ENCODE measurements at regions not wholly inside any gene's neighbourhood (a gene's known extent, or its start where the extent isn't known, plus 50 kb on each side); places are given as distances from the start of the nearest gene placed in this dataset.
A peak's percentile ranks its signal among the peaks of the same experiment; 100 is the strongest.

DNA sequence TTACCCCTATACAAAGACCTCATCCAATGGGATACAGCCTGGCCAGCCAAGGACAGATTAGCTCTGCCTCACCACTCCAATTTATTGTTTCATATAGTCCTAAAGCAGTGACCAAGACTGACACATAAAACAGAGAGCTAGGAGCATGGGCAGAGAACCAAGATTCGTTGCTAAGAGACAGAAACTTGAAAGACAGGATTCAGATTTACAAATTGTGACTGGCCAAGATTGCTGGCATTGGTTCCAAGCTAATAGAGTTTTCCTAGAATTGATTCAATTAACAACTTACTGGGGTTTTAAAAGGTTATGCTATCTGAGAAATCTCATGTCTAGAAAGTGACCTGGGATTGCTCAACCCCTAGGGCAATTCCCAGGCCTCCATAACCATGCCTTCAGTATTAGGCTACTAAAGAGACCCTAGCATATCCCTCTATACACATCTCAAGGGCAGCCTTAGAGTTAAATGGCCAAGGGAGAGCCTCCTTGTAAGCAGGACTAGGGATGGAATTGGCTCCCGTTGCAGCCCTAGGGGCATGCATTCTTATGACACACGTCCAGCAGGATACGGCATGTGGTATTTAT, 75.6 kb downstream of the ICOS start:
- DNase-seq (ENCODE audit: low read depth) = no peak

GRCh38 chr2:204015118-204015843, 78.7 kb downstream of the ICOS start:
- no peak for DNase-seq (ENCODE audit: low read depth)

DNA sequence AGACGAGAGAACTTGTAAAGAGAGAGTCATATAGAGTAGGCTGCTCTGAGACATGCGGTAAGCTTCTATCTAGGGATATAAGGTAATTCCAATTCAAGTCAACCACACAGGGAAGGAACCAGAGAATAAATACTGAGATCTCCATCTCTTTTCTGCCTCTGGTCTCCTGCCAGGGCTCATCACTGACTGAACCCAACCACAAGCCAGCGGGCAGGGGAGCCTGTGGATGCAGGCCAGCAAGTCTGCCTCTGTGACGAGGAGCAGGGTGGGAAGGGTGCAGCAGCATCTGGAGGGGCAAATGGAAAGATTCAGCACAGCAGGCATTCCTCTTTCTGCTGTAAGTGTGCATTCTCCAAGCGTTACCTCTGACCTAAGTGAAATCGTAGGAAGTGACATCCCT, 82.2 kb downstream of the ICOS start:
- DNase-seq (ENCODE audit: low read depth) = no peak

DNA sequence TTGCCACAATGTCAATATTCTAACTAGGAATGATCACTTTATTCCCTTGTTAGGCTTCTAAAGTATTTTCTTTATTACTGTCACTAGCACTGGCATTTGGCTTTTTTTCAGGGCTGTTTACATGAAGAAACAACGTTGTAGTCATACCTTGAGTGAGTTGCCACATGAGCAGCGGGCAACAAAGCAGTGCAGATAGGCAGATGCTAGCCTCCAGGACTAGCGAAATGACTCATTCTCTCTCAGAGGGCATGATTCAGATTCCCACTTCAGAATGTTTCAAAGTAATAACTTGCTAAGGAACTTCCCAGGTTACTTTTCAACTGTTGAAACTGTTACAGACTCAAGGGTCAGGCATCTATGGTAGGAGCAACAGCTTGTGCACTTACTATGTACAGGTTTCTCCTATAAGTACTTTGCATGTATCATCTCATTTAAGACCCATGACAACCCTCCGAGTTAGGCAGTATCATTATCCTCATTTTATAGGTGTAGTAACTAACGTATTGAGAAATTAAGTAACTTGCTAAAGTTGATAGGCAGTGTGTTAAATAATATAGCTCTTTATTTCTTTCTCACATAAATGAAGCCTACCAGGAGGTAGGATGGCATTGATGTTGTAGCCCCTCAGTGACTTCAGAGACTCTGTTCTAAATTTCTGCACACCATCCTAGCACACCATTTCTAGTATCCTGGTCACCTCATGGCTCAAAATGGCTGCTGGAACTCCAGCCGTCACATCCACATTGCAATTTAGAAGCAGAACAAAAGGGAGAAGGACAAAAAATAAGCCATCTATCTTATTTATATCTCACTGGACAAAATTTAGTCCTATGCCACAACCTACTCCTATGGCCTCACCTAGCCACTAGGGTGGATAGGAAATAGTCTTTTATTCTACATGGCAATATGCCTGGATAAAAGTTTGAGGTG, 83.3 kb downstream of the ICOS start:
- peak; percentile 56 for DNase-seq (ENCODE audit: low read depth)

DNA sequence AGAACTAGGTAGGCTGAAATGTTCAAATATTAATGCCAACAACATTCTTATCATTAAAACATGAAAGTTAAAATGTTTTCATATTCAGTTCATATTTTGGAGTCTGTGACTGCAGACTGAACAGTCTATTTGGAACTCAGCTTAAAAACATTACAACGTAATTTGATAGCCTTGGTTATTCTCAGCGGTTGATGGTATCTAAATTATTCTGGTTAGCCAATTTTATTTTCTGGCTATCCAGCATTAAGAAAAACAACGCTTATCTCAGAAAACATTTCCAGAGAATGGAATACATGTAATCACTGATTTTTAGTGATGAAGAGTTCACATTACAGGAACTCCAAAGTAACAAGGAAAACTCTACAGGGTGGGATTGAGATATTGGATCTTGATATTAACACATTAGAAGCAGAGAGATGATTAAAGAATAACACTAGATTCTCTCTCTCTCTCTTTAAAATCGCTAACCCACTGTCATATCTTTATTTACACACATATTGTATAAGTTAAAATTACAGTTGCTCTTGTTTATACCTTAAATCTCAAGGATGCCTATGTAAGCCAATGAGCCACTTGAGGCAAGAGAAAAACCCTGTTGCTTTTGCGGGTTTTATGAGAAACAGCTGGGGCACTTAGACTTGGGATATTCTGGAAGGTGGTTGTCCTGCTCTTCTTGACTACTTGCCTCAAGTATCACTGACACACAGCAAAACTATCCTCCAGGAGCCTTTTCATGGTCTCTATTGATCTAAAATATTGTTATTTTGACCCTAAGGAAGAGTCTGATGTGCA, 84.9 kb downstream of the ICOS start:
- no peak for DNase-seq (ENCODE audit: low read depth)

- no peak for DNase-seq (ENCODE audit: low read depth)
Observed at GRCh38 chr2:204022550-204022949, 86.0 kb downstream of the ICOS start.

DNA sequence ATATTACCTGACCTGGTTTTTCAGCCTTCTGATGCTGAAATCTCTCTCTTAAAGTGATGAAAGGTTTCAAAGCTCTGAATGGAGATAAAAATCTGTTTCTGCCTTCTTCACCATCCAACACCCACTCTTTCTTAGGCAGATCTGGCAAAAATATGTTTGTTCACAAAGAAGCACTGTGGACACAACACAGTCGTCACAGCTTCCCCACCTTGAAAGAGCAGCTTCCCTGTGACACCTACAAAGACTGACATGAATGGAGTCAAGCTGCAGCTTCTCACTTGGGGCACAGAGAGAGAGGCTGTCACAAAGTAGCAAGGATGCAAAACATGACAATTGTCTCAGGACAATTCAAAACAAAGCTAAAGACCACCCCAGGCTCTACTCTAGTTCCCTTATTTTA, 86.5 kb downstream of the ICOS start:
- DNase-seq (ENCODE audit: low read depth) = no peak

DNA sequence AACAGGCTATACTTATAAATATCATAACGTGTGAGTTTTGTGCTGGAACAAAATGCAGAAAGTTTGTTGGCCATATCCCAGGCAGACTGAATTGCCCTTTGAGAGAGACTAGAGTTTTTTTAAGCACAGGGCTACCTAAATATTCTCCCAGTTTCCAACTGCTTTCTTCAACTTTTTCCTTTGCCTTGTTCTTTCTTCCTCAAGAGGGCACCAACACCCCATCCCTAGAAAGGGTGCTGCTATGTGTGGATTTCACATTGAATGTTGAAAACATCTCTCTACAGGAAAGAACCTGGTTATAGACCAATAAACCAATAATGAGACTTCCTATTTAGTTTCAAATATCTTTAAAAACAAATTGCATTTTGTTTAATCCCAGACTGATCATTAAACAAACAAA, 87.9 kb downstream of the ICOS start:
- no peak for DNase-seq (ENCODE audit: low read depth)

GRCh38 chr2:204024906-204025475, 88.4 kb downstream of the ICOS start:
- no peak for DNase-seq (ENCODE audit: low read depth)

DNA sequence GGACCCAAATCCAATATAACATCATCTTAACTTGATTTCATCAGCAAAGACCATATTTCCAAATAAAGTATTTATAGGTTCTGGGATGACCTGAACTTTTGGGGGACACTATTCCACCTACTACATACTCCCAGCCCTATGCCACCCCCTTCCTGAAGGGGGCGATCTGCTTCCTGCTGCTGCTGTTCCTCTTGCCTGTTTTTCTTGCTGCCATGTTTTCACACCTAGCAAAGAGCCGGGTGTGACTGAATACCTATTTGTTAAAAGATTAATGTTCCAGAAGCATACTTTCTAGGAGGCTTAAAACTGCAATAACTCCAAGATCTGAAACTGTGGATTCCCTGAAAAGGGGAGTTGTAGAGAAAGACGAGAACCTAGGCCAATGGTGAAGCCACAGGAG, 89.7 kb downstream of the ICOS start:
- DNase-seq (ENCODE audit: low read depth) = no peak

DNA sequence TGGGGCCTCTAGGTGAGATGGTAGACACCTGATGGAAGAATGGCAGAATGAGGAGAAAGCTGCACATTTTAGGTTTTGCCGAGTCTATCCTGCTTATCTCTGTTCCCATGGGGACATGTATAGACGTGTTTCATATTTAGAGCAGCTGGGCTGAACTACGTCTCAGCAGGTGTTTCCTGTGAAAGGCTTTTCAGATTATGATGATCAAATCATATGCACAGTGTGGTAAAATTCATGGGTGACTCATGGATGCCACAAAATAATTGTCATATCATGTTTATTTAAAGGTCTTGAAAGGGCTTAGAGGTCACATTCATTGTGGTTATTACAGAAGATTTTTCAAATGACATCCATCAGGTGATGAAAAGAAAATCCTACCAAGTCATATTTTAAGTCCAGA, 90.5 kb downstream of the ICOS start:
- peak; percentile 44 for DNase-seq (ENCODE audit: low read depth)

DNA sequence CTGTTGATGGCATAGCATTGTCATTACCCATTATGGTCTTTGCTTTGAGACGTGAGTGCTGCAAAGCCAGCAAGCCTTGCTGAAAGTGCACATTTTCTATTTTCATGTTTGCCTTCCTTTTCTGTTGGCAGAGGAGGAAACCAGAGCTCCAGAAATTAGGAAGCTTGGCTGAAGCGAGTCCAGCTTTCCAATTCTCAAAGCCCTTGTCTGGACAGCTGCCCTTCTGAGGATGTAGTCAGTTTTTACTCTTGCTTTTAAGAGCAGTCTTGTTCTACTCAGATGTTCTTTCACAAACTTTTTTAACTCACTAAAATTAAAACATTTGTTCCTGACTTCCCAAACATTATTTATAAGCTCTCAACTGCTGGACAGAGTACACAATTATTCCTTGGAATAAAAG, 93.8 kb downstream of the ICOS start:
- no peak for DNase-seq (ENCODE audit: low read depth)

DNA sequence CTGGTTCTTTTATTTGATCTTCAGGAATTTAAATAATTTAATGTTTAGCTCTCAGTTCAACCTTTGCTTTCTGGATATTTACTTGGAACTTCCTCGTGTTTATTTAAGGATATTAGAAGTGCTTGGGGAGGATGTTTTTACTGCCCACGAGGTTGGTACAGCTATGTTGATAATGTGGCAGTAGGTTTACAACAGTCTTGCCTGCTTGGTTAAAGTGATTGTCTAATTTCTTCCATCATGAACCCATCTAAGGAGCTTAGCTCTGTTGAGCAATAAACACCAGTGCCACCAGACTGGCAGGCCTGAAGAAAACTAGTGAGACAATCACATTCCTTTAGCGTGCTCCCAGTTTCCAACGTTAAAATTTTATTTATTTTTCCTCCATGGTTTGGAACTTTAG, 94.5 kb downstream of the ICOS start:
- no peak for DNase-seq (ENCODE audit: low read depth)

DNA sequence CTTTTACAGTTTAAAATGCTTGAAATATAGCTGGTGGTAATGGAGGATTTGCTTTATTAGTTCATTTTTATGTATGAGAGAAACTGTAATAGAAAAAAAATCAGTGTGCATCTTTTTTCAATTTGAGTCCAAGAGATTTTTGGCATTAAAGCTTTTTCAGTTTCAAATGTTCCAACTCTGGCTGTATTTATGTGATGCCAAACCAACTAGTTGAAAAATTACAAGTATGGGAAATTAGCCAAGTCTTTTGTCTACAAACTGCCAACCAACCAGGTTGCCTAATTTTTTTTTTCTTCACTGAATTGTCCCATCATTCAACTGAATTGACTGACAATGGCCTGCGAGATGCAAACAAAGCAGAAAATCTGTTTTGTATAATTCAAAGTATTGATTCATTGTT, 95.7 kb downstream of the ICOS start:
- no peak for DNase-seq (ENCODE audit: low read depth)

DNA sequence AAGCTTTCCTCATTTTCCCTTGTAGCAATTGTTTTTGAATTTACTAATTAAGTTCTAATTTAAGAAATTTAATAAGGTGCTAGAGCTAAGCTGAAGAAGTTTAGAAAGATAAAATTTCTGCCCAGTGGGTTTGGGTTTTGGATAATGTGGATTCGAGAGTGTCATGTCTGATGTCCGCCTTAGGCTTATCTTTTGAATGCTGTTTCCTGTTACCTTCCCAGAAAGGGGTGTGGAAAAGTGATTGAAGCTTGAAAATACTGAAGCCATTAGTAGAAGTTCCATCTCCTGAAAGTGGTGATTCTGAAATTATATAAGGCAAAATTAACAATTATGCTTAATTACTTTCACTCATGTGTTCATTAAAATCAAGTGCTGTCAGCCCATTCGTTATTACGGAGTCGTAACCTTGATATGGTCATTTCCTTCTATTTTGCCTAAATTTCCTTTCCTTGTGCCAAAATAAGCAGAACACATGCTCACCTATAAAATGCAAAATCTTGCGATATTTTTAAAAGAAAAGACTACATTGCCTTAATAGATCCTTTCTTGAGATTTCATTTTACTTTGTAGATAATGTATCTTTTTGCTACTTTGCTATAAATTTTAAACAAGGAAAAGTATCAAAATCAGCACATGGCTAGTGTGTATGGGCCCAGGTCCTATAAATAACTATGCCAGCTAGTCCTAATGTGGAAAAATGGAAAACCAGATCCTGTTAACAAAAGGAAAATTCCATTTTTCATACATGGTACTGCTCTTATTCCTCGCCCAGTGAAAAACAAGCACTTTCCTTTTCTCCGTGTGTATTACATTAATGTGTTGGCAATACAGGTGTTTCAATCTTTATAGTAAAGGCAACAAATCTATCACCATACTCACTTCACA, 97.3 kb downstream of the ICOS start:
- DNase-seq (ENCODE audit: low read depth) = no peak

DNA sequence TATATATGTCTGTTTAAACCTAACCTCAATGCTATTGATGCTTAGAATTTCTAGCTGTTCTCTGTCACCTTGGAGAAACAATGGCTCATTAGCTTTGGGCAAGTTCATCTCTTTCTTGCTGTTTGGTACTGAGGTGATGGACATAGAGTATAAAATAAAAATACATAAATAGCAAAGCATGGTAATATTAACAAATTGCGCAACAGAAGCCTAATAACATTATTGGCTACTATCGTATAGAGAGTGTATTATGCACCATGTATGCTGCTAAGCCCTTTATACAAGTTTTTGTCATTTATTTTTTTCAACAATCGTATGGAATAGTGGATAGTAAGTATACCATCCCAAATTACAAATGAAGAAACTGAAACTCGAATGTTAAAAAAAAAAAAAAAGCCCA, 100.1 kb downstream of the ICOS start:
- DNase-seq (ENCODE audit: low read depth) = no peak

DNA sequence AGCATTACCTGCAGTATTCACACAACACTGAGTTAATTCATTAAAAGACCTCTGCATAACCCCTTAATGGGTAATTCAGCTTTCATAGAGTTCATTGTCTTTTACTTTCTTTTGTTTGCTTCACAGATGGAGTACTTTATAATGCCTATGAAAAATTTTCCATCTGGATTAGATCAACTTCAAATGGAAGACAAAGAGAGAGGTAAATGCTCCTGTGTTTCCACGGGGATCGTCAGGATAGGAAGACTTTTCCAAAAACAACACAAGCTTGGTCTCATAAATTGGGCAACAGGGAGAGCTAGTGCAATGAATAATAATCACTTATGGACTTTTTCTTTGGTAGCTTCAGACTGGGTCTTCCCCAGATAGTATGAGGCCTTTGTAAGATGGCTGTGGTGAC, 100.7 kb downstream of the ICOS start:
- no peak for DNase-seq (ENCODE audit: low read depth)

DNA sequence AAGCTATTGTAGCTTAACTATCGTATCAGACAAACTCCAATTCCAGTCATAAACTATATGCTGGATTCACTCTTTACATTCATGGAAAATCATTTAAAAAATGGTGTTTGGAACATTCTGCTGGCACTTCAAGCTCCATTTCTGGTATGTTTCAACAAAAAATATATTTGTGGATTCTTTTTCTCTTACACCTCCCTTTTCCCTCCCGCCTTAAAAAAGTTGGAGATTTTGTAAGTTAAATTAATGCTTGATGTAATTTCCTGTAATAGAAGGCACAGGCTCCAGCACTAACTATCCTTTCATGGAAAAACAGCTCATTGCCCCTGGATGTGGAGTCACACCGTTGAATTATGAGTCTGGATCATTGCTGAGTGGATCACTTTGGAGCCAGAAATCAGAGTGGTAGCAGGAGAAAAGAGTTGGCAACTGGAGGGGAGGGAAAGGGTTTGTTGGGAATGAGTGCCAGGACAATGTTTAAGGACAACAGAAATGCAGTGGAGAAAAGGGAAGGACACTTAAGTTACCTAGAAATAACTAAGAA, 102.8 kb downstream of the ICOS start:
- no peak for DNase-seq (ENCODE audit: low read depth)

GRCh38 chr2:204040016-204040415, 103.5 kb downstream of the ICOS start:
- DNase-seq (ENCODE audit: low read depth) = no peak

DNA sequence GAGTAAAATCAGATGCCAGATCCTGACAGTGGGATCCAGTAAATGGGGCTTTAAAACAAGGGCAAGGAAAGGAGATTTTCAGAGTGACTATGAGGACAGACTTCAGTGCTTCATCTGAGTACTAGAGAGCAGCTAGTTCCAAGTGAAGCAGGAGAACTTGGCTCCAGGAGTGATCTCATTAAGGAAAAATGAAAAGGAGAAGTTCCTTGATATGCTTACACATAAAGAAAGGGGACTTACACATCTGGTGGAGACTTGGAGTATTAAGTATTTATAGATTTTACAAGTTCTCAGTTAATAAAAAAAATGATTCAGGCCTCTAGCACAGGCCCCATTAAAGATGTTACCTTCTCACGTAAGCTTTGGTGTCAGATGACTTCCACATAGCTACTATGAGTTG, 105.8 kb downstream of the ICOS start:
- DNase-seq (ENCODE audit: low read depth) = no peak

- no peak for DNase-seq (ENCODE audit: low read depth)
Observed at GRCh38 chr2:204046145-204046544, 109.6 kb downstream of the ICOS start.
